ENCODE measurements at regions not wholly inside any gene's neighbourhood (a gene's known extent, or its start where the extent isn't known, plus 50 kb on each side); places are given as distances from the start of the nearest gene placed in this dataset.
"Not testable (repeated sequence)": the region's sequence is repeated elsewhere in the genome, so short reads cannot be mapped to it uniquely, and the experiment has no call there.

DNA sequence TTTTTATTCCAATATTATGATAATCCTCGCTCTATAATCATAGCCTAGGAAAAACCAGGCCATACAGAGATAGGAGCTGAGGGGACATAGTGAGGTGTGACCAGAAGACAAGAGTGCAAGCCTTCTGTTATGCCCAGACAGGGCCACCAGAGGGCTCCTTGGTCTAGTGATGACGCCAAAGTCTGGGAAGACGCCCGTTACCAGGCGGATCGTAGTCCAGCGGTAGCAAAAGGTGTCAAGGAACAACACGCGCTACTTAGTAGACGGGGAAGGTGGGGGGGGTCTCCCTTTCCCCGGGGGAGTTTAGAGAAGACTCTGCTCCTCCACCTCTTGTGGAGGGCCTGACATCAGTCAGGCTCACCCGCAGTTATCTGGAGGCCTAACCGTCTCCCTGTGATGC, 253.8 kb upstream of the RGPD4 start:
- H3K9ac ChIP-seq (ENCODE audit: low read length); H3K27me3 ChIP-seq (ENCODE audit: insufficient read depth, low read depth, low read length); H3K9me2 ChIP-seq (ENCODE audit: insufficient read depth, low read length); H3K4me2 ChIP-seq (ENCODE audit: low read length); H3K4me3 ChIP-seq (ENCODE audit: low read length); H3F3A ChIP-seq (ENCODE audit: insufficient read depth, low read length, poor library complexity, severe bottlenecking); H3K9me3 ChIP-seq (ENCODE audit: low read length); H2AFZ ChIP-seq (ENCODE audit: low read depth, low read length); H4K20me1 ChIP-seq (ENCODE audit: insufficient read depth); H3K27ac ChIP-seq (ENCODE audit: low read length); H3K36me3 ChIP-seq (ENCODE audit: insufficient read depth, low read length); H3K79me2 ChIP-seq (replicated peaks; ENCODE audit: insufficient read depth, low read length): not testable (repeated sequence)
- TF ChIP-seq SMC3 (conservative IDR thresholded peaks at IDR 0.05; ENCODE audit: poor library complexity), result peak; percentile 26
- TF ChIP-seq, protein P1, sequence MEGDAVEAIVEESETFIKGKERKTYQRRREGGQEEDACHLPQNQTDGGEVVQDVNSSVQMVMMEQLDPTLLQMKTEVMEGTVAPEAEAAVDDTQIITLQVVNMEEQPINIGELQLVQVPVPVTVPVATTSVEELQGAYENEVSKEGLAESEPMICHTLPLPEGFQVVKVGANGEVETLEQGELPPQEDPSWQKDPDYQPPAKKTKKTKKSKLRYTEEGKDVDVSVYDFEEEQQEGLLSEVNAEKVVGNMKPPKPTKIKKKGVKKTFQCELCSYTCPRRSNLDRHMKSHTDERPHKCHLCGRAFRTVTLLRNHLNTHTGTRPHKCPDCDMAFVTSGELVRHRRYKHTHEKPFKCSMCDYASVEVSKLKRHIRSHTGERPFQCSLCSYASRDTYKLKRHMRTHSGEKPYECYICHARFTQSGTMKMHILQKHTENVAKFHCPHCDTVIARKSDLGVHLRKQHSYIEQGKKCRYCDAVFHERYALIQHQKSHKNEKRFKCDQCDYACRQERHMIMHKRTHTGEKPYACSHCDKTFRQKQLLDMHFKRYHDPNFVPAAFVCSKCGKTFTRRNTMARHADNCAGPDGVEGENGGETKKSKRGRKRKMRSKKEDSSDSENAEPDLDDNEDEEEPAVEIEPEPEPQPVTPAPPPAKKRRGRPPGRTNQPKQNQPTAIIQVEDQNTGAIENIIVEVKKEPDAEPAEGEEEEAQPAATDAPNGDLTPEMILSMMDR (IDR thresholded peaks at IDR 0.05; ENCODE audit: poor library complexity, severe bottlenecking), result peak; percentile 30

DNA sequence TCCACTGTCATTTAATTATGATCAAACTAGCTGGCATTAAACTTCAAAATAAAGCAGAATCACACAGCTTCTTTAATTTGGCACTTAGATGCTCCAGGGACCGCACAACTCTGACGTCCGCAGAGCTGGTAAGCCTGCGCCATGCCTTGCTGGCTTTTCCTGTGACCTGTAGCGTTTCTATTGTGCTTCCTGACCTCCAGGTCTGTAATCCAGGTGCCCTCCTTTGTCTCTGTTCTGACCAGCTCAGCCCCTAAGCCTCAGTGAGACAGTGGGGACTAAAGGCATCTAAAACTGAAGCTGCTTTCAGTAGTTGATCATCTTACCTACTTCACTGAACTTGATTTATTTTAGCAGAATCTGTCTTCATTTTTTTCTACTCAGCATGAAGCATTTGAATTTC, 249.7 kb upstream of the RGPD4 start:
- H3K27me3 ChIP-seq (ENCODE audit: insufficient read depth, low read depth, low read length), result no peaks in the 10 kb centered on the region
- H3K4me3 ChIP-seq (ENCODE audit: low read length), result no peak overlapping the region
- H3K9ac ChIP-seq (ENCODE audit: low read length), result no peak overlapping the region
- no peak overlapping the region for H3K27ac ChIP-seq (ENCODE audit: low read length)
- no peak overlapping the region for H2AFZ ChIP-seq (ENCODE audit: low read depth, low read length)
- no peak overlapping the region for H3K4me2 ChIP-seq (ENCODE audit: low read length)
- H4K20me1 ChIP-seq (ENCODE audit: insufficient read depth), result no peaks in the 10 kb centered on the region
- H3K9me2 ChIP-seq (ENCODE audit: insufficient read depth, low read length), result no peaks in the 10 kb centered on the region
- TF ChIP-seq POLR2AphosphoS5 (IDR thresholded peaks at IDR 0.05), result no peak
- TF ChIP-seq EZH2 (IDR thresholded peaks at IDR 0.05; ENCODE audit: borderline replicate concordance, insufficient read depth, low read length, poor library complexity, severe bottlenecking), result no peak
- no peaks in the 10 kb centered on the region for H3K36me3 ChIP-seq (ENCODE audit: insufficient read depth, low read length)
- no peaks in the 10 kb centered on the region for H3K79me2 ChIP-seq (replicated peaks; ENCODE audit: insufficient read depth, low read length)
- H3F3A ChIP-seq (ENCODE audit: insufficient read depth, low read length, poor library complexity, severe bottlenecking), result no peaks in the 10 kb centered on the region
- H3K9me3 ChIP-seq (ENCODE audit: low read length), result no peaks in the 10 kb centered on the region

DNA sequence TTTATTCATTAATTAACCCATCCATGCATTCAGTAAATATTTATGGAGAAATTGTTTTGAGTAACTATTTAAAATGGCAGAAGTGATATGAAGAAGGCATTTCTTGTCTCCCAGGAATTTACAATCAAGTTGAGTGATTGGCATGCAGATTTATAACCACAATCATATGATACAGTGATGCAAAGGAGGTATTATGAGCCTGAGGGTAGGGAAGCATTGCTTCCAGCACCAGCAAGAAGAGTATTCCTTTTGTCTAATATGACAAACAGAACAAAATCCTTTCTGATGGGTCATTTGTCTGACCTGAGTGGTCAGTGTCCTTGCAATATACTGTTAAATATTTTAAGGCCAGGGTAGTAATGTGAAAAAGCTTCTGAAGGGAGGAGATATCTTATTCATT, 244.2 kb upstream of the RGPD4 start:
- Histone ChIP-seq H3K9me3 (ENCODE audit: low read length) (no peaks in the 10 kb centered on the region), H4K20me1 (ENCODE audit: insufficient read depth) (no peaks in the 10 kb centered on the region), H3K79me2 (replicated peaks; ENCODE audit: insufficient read depth, low read length) (no peaks in the 10 kb centered on the region), H3K36me3 (ENCODE audit: insufficient read depth, low read length) (no peaks in the 10 kb centered on the region), H2AFZ (ENCODE audit: low read depth, low read length) (no peak overlapping the region), H3K9ac (ENCODE audit: low read length) (no peak overlapping the region), H3K27ac (ENCODE audit: low read length) (peak overlapping the region; percentile 21), H3K4me3 (ENCODE audit: low read length) (no peak overlapping the region), H3F3A (ENCODE audit: insufficient read depth, low read length, poor library complexity, severe bottlenecking) (no peaks in the 10 kb centered on the region), H3K9me2 (ENCODE audit: insufficient read depth, low read length) (no peaks in the 10 kb centered on the region), H3K4me2 (ENCODE audit: low read length) (no peak overlapping the region), H3K27me3 (ENCODE audit: insufficient read depth, low read depth, low read length) (no peaks in the 10 kb centered on the region)
- TF ChIP-seq EZH2 (IDR thresholded peaks at IDR 0.05; ENCODE audit: borderline replicate concordance, insufficient read depth, low read length, poor library complexity, severe bottlenecking), result no peak
- peak; percentile 74 for TF ChIP-seq EP300 (conservative IDR thresholded peaks at IDR 0.05; ENCODE audit: poor library complexity, severe bottlenecking)
- TF ChIP-seq POLR2AphosphoS5 (IDR thresholded peaks at IDR 0.05), result peak; percentile 24
- no peak for TF ChIP-seq MXI1 (conservative IDR thresholded peaks at IDR 0.05; ENCODE audit: poor library complexity, severe bottlenecking)
- TF ChIP-seq, protein P2, sequence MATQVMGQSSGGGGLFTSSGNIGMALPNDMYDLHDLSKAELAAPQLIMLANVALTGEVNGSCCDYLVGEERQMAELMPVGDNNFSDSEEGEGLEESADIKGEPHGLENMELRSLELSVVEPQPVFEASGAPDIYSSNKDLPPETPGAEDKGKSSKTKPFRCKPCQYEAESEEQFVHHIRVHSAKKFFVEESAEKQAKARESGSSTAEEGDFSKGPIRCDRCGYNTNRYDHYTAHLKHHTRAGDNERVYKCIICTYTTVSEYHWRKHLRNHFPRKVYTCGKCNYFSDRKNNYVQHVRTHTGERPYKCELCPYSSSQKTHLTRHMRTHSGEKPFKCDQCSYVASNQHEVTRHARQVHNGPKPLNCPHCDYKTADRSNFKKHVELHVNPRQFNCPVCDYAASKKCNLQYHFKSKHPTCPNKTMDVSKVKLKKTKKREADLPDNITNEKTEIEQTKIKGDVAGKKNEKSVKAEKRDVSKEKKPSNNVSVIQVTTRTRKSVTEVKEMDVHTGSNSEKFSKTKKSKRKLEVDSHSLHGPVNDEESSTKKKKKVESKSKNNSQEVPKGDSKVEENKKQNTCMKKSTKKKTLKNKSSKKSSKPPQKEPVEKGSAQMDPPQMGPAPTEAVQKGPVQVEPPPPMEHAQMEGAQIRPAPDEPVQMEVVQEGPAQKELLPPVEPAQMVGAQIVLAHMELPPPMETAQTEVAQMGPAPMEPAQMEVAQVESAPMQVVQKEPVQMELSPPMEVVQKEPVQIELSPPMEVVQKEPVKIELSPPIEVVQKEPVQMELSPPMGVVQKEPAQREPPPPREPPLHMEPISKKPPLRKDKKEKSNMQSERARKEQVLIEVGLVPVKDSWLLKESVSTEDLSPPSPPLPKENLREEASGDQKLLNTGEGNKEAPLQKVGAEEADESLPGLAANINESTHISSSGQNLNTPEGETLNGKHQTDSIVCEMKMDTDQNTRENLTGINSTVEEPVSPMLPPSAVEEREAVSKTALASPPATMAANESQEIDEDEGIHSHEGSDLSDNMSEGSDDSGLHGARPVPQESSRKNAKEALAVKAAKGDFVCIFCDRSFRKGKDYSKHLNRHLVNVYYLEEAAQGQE (IDR thresholded peaks at IDR 0.05; ENCODE audit: borderline replicate concordance), result no peak
- no peak for TF ChIP-seq TAF1 (IDR thresholded peaks at IDR 0.05; ENCODE audit: low read depth)
- no peak for TF ChIP-seq RAD21 (conservative IDR thresholded peaks at IDR 0.05)
- TF ChIP-seq, protein P1 (IDR thresholded peaks at IDR 0.05; ENCODE audit: poor library complexity, severe bottlenecking), result no peak
- TF ChIP-seq SMC3 (conservative IDR thresholded peaks at IDR 0.05; ENCODE audit: poor library complexity), result no peak
